Common myeloid progenitor, CD34-positive (primary cell): ENCODE measurements at regions not wholly inside any gene's neighbourhood (a gene's known extent, or its start where the extent isn't known, plus 50 kb on each side); places are given as distances from the start of the nearest gene placed in this dataset.

Experiments
- CTCF ChIA-PET: fragments of 350-600 bp; sonication (Branson Sonifier 250); formaldehyde crosslinking; loops from one replicate; lab custom pipeline; 2021; ENCODE audit warnings: antibody characterized with exemption; lab: Charles Lee
- POLR2A ChIA-PET: fragments of 350-600 bp; sonication (Branson Sonifier 250); formaldehyde crosslinking; loops from one replicate; lab custom pipeline; 2021; ENCODE audit warnings: antibody characterized with exemption; lab: Charles Lee
- DNase-seq, 3 donors: peaks; one replicate each; pipeline versions ENCODE4 v3.0.0 to v3.0.0-alpha.2; 2013
- H3K27ac ChIP-seq, 2 experiments: 1 replicate in 1 of 2; 2 replicates in 1 of 2; pipeline ENCODE4 v1.7.0; 2013; ENCODE audit warnings: inconsistent platforms in 2 of 2, low read length in 2 of 2, mild to moderate bottlenecking in 2 of 2, low read depth in 1 of 2, moderate library complexity in 1 of 2; ENCODE audit not compliant: severe bottlenecking in 2 of 2, insufficient read depth in 1 of 2, poor library complexity in 1 of 2
- H3K27me3 ChIP-seq, 5 experiments: replicated peaks in 2 of 5; 1 replicate in 3 of 5; 2 replicates in 2 of 5; pipeline versions ENCODE4 v1.6.1 to v1.7.0; 2013; ENCODE audit warnings: low read length in 4 of 5, mild to moderate bottlenecking in 2 of 5, moderate library complexity in 2 of 5, inconsistent platforms in 1 of 5; ENCODE audit not compliant: insufficient read depth in 5 of 5, control insufficient read depth in 4 of 5
- H3K36me3 ChIP-seq, 4 experiments: 1 replicate in 2 of 4; 2 replicates in 2 of 4; pipeline versions ENCODE4 v1.6.1 to v1.7.0; 2013; ENCODE audit warnings: low read length in 3 of 4, control low read depth in 1 of 4, mild to moderate bottlenecking in 1 of 4; ENCODE audit not compliant: control insufficient read depth in 4 of 4, insufficient read depth in 4 of 4
- H3K4me1 ChIP-seq, 4 experiments: 1 replicate in 3 of 4; 2 replicates in 1 of 4; pipeline versions ENCODE4 v1.6.1 to v1.7.1; 2013; ENCODE audit warnings: low read length in 3 of 4, mild to moderate bottlenecking in 3 of 4, control low read depth in 1 of 4, inconsistent platforms in 1 of 4, moderate library complexity in 1 of 4; ENCODE audit not compliant: control insufficient read depth in 4 of 4, insufficient read depth in 4 of 4; ENCODE audit errors: control extremely low read depth in 1 of 4
- H3K4me3 ChIP-seq, 7 experiments: 1 replicate in 4 of 7; 2 replicates in 3 of 7; pipeline versions ENCODE4 v1.5.1 to v1.7.0; 2013; ENCODE audit warnings: mild to moderate bottlenecking in 7 of 7, low read length in 6 of 7, moderate library complexity in 6 of 7, inconsistent platforms in 2 of 7, low read depth in 2 of 7, control low read depth in 1 of 7; ENCODE audit not compliant: insufficient read depth in 4 of 7, control insufficient read depth in 1 of 7; ENCODE audit errors: extremely low read depth in 1 of 7
- H3K9me3 ChIP-seq, 5 experiments: 1 replicate in 4 of 5; 2 replicates in 1 of 5; pipeline versions ENCODE4 v1.6.1 to v1.7.1; 2013; ENCODE audit warnings: low read length in 4 of 5, mild to moderate bottlenecking in 2 of 5, inconsistent platforms in 1 of 5, low read depth in 1 of 5, moderate library complexity in 1 of 5; ENCODE audit not compliant: control insufficient read depth in 4 of 5, insufficient read depth in 2 of 5; ENCODE audit errors: control extremely low read depth in 1 of 5
- WGBS: methylation state at CpG from one replicate; pipeline ENCODE4 v1.1.5; 2013; ENCODE audit not compliant: insufficient coverage; 5-methylcytosine and 5-hydroxymethylcytosine counted together

DNA sequence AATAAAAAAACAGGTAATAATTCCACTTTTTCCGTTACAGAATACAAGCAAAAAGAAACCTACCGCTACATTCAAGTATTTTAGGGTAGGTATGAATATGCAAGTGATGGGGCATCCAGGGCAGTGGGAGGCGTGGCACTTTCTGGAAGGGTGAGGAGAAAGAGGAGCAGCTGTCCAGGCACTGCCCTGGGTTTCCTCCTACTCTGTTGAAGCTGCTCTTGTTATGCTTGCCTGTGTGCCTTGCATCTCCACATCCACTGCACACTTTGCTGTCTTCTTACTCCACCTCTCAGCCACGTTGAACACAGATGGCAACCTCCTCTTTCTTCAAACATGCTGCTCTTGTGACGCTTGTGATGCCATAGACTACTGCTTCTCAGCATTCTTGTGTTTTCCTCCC is 83.2 kb downstream of the RPE65 start:
- CTCF ChIA-PET = interaction anchor here (1.3 kb wide), 1 partner anchor 8 kb away, joined by 3 read pairs; no protein-coding TSS in a partner anchor

DNA sequence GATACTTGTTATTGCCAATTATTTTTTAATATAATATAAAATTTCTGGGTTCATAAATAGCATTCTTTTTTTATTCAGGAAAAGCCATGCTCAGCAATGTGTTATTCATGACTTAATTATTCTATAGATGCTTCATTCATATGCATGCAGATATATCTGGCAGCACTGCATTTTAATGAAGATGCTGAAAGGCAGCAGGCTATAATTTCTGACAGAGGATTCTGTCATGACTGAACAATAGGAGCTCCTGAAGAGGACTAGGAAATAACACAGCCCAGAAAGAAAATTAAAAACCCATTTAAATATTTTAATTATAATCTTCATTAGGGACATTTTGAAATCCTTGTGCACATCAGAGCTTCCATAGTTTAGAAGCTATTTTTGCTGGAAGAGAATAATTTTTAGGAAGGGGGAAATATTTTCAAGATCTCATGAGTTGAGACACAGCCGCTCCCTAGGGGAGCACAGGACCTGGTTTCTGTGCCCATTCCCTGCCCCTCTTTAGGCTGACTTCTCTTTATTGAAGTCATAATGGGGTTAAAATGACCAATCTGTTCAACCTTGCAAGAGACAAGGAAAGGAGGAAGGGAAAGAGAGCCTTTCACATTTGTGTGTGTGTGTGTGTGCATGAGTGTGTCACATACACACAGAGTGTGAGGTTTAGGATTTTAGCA is 83.9 kb downstream of the RPE65 start:
- no peak for DNase-seq
- 100% methylated on average over 1 of the region's 1 CpG for WGBS
- H3K4me3 ChIP-seq = no peak overlapping the region
- H3K36me3 ChIP-seq = no peaks in the 10 kb centered on the region
- no peaks in the 10 kb centered on the region for H3K4me1 ChIP-seq
- peaks cover 0 to 2% (median 0%) of the 10 kb centered on the region in 5 experiments for H3K9me3 ChIP-seq
- H3K27ac ChIP-seq = no peak overlapping the region
- H3K27me3 ChIP-seq = no peaks in the 10 kb centered on the region
- ChIA-PET CTCF (interaction anchor here (1.3 kb wide), 1 partner anchor 9 kb away, joined by 3 read pairs; no protein-coding TSS in a partner anchor), POLR2A (interaction anchor here (0.7 kb wide), 1 partner anchor 67 kb away, joined by 5 read pairs; no protein-coding TSS in a partner anchor)

More for the DNA sequence above, 83.2 kb downstream of the RPE65 start:
- no peaks in the 10 kb centered on the region for H3K36me3 ChIP-seq
- POLR2A ChIA-PET = interaction anchor here (0.7 kb wide), 1 partner anchor 68 kb away, joined by 5 read pairs; no protein-coding TSS in a partner anchor
- H3K9me3 ChIP-seq = peaks cover 0 to 2% (median 0%) of the 10 kb centered on the region in 5 experiments
- H3K4me1 ChIP-seq = no peaks in the 10 kb centered on the region
- no peaks in the 10 kb centered on the region for H3K27me3 ChIP-seq
- H3K4me3 ChIP-seq = no peak overlapping the region
- DNase-seq = no peak
- H3K27ac ChIP-seq = no peak overlapping the region
- WGBS = 100% methylated on average over 2 of the region's 5 CpGs

GRCh38 chr1:68363339-68363738 is 86.4 kb downstream of the RPE65 start:
- Histone ChIP-seq H3K4me1 (peaks cover 0 to 4% (median 0%) of the 10 kb centered on the region in 4 experiments), H3K27me3 (no peaks in the 10 kb centered on the region), H3K36me3 (no peaks in the 10 kb centered on the region), H3K9me3 (peaks cover 0 to 2% (median 0%) of the 10 kb centered on the region in 5 experiments), H3K4me3 (no peak overlapping the region), H3K27ac (no peak overlapping the region)
- DNase-seq = no peak
- ChIA-PET CTCF (no interaction called here), POLR2A (no interaction called here)

DNA sequence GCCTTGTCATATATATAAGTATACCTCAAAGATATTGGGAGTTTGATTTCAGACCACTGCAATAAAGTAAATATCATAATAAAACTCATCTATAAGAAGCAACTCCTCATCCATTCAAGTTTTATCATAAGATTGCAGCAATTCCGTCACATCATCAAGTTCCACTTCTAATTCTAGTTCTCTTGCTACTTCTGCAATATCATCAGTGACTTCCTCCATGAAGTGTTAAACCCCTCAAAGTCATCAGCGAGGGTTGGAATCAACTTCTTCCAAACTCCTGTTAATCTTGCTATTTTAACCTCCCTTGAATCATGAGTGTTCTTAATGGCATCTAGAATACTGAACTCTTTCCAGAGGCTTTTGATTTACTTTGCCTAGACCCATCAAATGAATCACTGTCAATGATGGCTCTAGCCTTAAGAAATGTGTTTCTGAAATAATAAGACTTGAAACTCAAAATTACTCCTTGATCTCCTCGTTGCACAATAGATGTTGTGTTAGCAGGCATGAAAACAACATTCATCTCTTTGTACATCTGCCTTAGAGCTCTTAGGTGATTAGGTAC is 88.3 kb downstream of the RPE65 start:
- Histone ChIP-seq H3K27me3 (no peaks in the 10 kb centered on the region), H3K4me1 (peaks cover 0 to 8% (median 1%) of the 10 kb centered on the region in 4 experiments), H3K27ac (no peak overlapping the region), H3K4me3 (no peak overlapping the region), H3K9me3 (no peaks in the 10 kb centered on the region), H3K36me3 (no peaks in the 10 kb centered on the region)
- WGBS = 83% methylated on average over 3 of the region's 3 CpGs
- ChIA-PET CTCF (interaction anchor here (1.3 kb wide), 1 partner anchor 19 kb away, joined by 4 read pairs; no protein-coding TSS in a partner anchor), POLR2A (no interaction called here)
- DNase-seq = peak in 1 of 3 donors; percentile 4

- H3K9me3 ChIP-seq = no peaks in the 10 kb centered on the region
- no peak overlapping the region for H3K4me3 ChIP-seq
- POLR2A ChIA-PET = no interaction called here
- H3K27ac ChIP-seq = no peak overlapping the region
- no peaks in the 10 kb centered on the region for H3K27me3 ChIP-seq
- H3K4me1 ChIP-seq = peaks cover 0 to 8% (median 1%) of the 10 kb centered on the region in 4 experiments
- no peak for DNase-seq
- H3K36me3 ChIP-seq = no peaks in the 10 kb centered on the region
- WGBS = 100% methylated on average over 2 of the region's 2 CpGs
- CTCF ChIA-PET = interaction anchor here (1.1 kb wide), 1 partner anchor 507 kb away, joined by 3 read pairs; no protein-coding TSS in a partner anchor
Observed at GRCh38 chr1:68359045-68359444, 90.7 kb downstream of the RPE65 start.

GRCh38 chr1:68358439-68358838 is 91.3 kb downstream of the RPE65 start:
- no peaks in the 10 kb centered on the region for H3K36me3 ChIP-seq
- 40% methylated on average over 4 of the region's 4 CpGs for WGBS
- peaks cover 0 to 8% (median 1%) of the 10 kb centered on the region in 4 experiments for H3K4me1 ChIP-seq
- H3K4me3 ChIP-seq = no peak overlapping the region
- ChIA-PET POLR2A (no interaction called here), CTCF (interaction anchor here (1.1 kb wide), 2 partner anchors 241 to 506 kb away, joined by 3 read pairs; no protein-coding TSS in a partner anchor)
- no peaks in the 10 kb centered on the region for H3K27me3 ChIP-seq
- DNase-seq = peak; percentile 11 to 60 (median 43)
- H3K27ac ChIP-seq = no peak overlapping the region
- no peaks in the 10 kb centered on the region for H3K9me3 ChIP-seq

GRCh38 chr1:68355614-68356013 is 94.1 kb downstream of the RPE65 start:
- H3K9me3 ChIP-seq = no peaks in the 10 kb centered on the region
- H3K27ac ChIP-seq = no peak overlapping the region
- no peak overlapping the region for H3K4me3 ChIP-seq
- H3K27me3 ChIP-seq = no peaks in the 10 kb centered on the region
- peaks cover 0 to 8% (median 1%) of the 10 kb centered on the region in 4 experiments for H3K4me1 ChIP-seq
- ChIA-PET POLR2A (no interaction called here), CTCF (interaction anchor here (1.5 kb wide), 1 partner anchor 13 kb away, joined by 3 read pairs; no protein-coding TSS in a partner anchor)
- H3K36me3 ChIP-seq = no peaks in the 10 kb centered on the region
- no peak for DNase-seq
- 100% methylated on average over 2 of the region's 3 CpGs for WGBS
